Esophagus squamous epithelium (tissue), 5 donors: ENCODE measurements at regions not wholly inside any gene's neighbourhood (a gene's known extent, or its start where the extent isn't known, plus 50 kb on each side); places are given as distances from the start of the nearest gene placed in this dataset.

Experiments used
- DNase-seq: peaks from one replicate; lab custom pipeline; 2025; lab: John Stamatoyannopoulos, UW
- H3K27ac ChIP-seq, 4 donors: fragments of 200-600 bp; sonication (generic); one replicate each; pipeline ENCODE4 v1.5.1; 2016 to 2019; ENCODE audit warnings: mild to moderate bottlenecking in 1 of 4
- H3K27me3 ChIP-seq, 4 donors: fragments of 200-600 bp; sonication (generic); 1 replicate in 3 of 4; 2 replicates in 1 of 4; pipeline versions ENCODE4 v1.5.1 to v1.6.0; 2017 to 2021; ENCODE audit warnings: antibody characterized with exemption in 1 of 4
- H3K36me3 ChIP-seq, 3 donors: fragments of 200-600 bp; sonication (generic); one replicate each; pipeline ENCODE4 v1.5.1; 2016 to 2019
- H3K4me1 ChIP-seq, 3 donors: fragments of 200-600 bp; sonication (generic); one replicate each; pipeline ENCODE4 v1.5.1; 2017 to 2019
- H3K4me3 ChIP-seq, 4 donors: fragments of 200-600 bp; sonication (generic); 1 replicate in 3 of 4; 2 replicates in 1 of 4; pipeline ENCODE4 v1.5.1; 2016 to 2019; ENCODE audit warnings: mild to moderate bottlenecking in 2 of 4, moderate library complexity in 1 of 4
- H3K9me3 ChIP-seq, 3 donors: fragments of 200-600 bp; sonication (generic); one replicate each; pipeline ENCODE4 v1.5.1; 2016 to 2019
- CTCF ChIP-seq, 6 experiments: fragments of 450-650 bp in 4 of 6; fragments of 200-600 bp in 2 of 6; sonication (generic) in 2 of 6; IDR thresholded peaks; one replicate each; pipeline ENCODE4 v1.5.1; 2016 to 2019; ENCODE audit warnings: antibody characterized with exemption in 6 of 6, mild to moderate bottlenecking in 4 of 6, moderate library complexity in 4 of 6
- POLR2A ChIP-seq, 4 donors: fragments of 450-650 bp; IDR thresholded peaks; one replicate each; pipeline ENCODE4 v1.6.1; 2017; ENCODE audit warnings: antibody characterized with exemption in 4 of 4, mild to moderate bottlenecking in 4 of 4, moderate library complexity in 3 of 4
- WGBS, 2 donors: methylation state at CpG; one replicate each; pipeline ENCODE4 v1.1.5; 2018; 5-methylcytosine and 5-hydroxymethylcytosine counted together
- intact Hi-C: fragments of 100-400 bp; cut with DNase I; formaldehyde crosslinking; loops from one replicate; pipeline ENCODE4 v1.15.0; 2022
- donor health status: DM: yes; HTN: yes; CAD: no.

GRCh38 chr2:49812730-49813129 lies 658.4 kb upstream of the FSHR start:
- Histone ChIP-seq H3K36me3 (no peaks in the 10 kb centered on the region), H3K4me1 (no peaks in the 10 kb centered on the region), H3K27me3 (no peaks in the 10 kb centered on the region), H3K9me3 (no peaks in the 10 kb centered on the region), H3K4me3 (no peak overlapping the region), H3K27ac (no peak overlapping the region)
- TF ChIP-seq CTCF (IDR thresholded peaks at IDR 0.05) (no peak), POLR2A (IDR thresholded peaks at IDR 0.05) (no peak)
- DNase-seq: no peak
- intact Hi-C loops: no loop called here

DNA sequence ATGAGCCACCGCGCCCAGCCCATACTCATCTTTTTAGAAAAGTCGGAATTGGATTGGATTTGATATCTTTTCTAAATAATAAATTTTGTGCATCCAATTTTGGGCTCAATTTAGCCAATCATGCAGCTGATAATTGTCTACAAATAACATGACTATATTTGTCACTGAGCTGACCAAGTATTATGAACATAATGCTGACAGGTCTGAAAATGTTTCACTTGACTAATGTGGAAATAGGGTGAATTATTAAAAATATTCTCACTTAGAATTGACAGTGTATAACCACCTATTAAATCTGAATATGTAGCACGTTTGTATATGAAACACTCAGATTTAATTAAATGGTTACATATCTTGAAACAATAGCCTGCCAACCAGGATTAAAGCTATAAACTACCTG lies 657.2 kb upstream of the FSHR start:
- H3K9me3 ChIP-seq: no peaks in the 10 kb centered on the region
- H3K4me1 ChIP-seq: no peaks in the 10 kb centered on the region
- H3K4me3 ChIP-seq: no peak overlapping the region
- no peaks in the 10 kb centered on the region for H3K36me3 ChIP-seq
- DNase-seq: no peak
- TF ChIP-seq CTCF (IDR thresholded peaks at IDR 0.05) (no peak), POLR2A (IDR thresholded peaks at IDR 0.05) (no peak)
- no peak overlapping the region for H3K27ac ChIP-seq
- intact Hi-C loops: no loop called here
- 78 to 88% methylated on average over 4 of the region's 4 CpGs for WGBS, 2 donors
- no peaks in the 10 kb centered on the region for H3K27me3 ChIP-seq

GRCh38 chr2:49807689-49808088 lies 653.4 kb upstream of the FSHR start:
- H3K36me3 ChIP-seq: no peaks in the 10 kb centered on the region
- no peak overlapping the region for H3K4me3 ChIP-seq
- no peak for DNase-seq
- intact Hi-C loops: no loop called here
- no peak for TF ChIP-seq POLR2A (IDR thresholded peaks at IDR 0.05)
- no peak for TF ChIP-seq CTCF (IDR thresholded peaks at IDR 0.05)
- no peaks in the 10 kb centered on the region for H3K4me1 ChIP-seq
- no peaks in the 10 kb centered on the region for H3K9me3 ChIP-seq
- H3K27me3 ChIP-seq: no peaks in the 10 kb centered on the region
- H3K27ac ChIP-seq: no peak overlapping the region

DNA sequence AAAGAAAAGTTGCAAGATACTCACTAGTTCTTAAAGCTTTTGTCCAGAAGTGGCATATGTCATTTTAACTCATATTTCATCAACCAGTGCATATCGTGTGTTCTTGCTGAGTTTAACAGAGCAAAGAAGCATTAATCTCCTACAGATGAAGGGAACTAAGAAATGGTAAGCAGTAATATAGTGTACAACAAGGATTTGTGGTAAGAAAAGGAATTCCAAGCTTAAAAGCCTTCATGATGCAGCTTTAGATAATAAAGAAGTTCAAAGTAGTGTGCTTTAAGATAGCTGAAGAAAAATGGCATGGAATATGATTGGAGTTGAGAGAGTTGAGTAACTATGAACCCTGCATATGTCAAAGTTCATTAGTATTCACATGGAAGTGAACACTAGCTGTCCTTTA lies 649.8 kb upstream of the FSHR start:
- TF ChIP-seq CTCF (IDR thresholded peaks at IDR 0.05) (no peak), POLR2A (IDR thresholded peaks at IDR 0.05) (no peak)
- Histone ChIP-seq H3K4me1 (no peaks in the 10 kb centered on the region), H3K27me3 (no peaks in the 10 kb centered on the region), H3K9me3 (no peaks in the 10 kb centered on the region), H3K36me3 (no peaks in the 10 kb centered on the region), H3K27ac (no peak overlapping the region), H3K4me3 (no peak overlapping the region)
- no peak for DNase-seq
- whole genome bisulfite sequencing, 2 donors: 71 to 82% methylated on average over 1 of the region's 1 CpG
- intact Hi-C loops: no loop called here

DNA sequence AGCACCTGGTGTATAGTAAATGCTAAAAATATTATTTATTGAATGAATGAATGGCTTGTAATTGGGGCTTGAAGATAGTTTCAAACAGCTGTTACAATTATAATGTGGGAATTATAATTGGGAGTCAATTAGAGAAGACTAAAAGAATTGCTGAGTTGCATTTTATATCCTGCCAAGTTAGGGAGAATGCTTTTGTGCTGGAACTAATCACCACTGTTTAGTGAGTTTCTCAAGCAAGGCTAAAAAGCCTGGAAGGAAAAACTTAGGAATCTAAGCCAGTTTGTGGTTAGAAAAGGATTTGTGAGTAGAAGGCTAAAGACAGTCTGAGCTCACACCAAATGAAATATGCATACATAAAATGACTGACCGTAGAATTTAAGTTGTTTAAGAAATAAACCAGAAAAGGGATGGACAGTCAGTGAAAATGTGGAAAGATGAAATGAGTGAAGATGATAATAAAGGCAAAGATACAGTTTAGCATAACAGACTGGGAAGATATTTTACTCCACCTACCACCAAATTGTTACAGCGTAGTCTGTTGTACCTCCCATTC lies 647.7 kb upstream of the FSHR start:
- Histone ChIP-seq H3K9me3 (no peaks in the 10 kb centered on the region), H3K4me1 (no peaks in the 10 kb centered on the region), H3K4me3 (no peak overlapping the region), H3K27me3 (no peaks in the 10 kb centered on the region), H3K27ac (no peak overlapping the region), H3K36me3 (no peaks in the 10 kb centered on the region)
- TF ChIP-seq POLR2A (IDR thresholded peaks at IDR 0.05) (no peak), CTCF (IDR thresholded peaks at IDR 0.05) (no peak)
- intact Hi-C loops: no loop called here
- DNase-seq: no peak
- 56 to 62% methylated on average over 2 of the region's 2 CpGs for WGBS, 2 donors
